GM21423 (cell line): ENCODE measurements at regions not wholly inside any gene's neighbourhood (a gene's known extent, or its start where the extent isn't known, plus 50 kb on each side); places are given as distances from the start of the nearest gene placed in this dataset.

Experiments used
- ATAC-seq: cut with Tn5 transposase; IDR thresholded peaks from one replicate; pipeline ENCODE4 v1.9.1; 2021; ENCODE audit warnings: mild to moderate bottlenecking, moderate library complexity; ENCODE audit not compliant: unreplicated experiment

- no peak for ATAC-seq
Measured at GRCh38 chr9:7894231-7894630, 94.7 kb upstream of the DMAC1 start.

- no peak for ATAC-seq
Measured at GRCh38 chr9:7892975-7893374, 93.4 kb upstream of the DMAC1 start.

GRCh38 chr9:7879551-7880245 lies 80.1 kb upstream of the DMAC1 start:
- ATAC-seq = peak; percentile 71

GRCh38 chr9:7871977-7872730 lies 72.6 kb upstream of the DMAC1 start:
- no peak for ATAC-seq

GRCh38 chr9:7869340-7869739 lies 69.8 kb upstream of the DMAC1 start:
- no peak for ATAC-seq

GRCh38 chr9:7862170-7862569 lies 62.6 kb upstream of the DMAC1 start:
- no peak for ATAC-seq

GRCh38 chr9:7861086-7861485 lies 61.5 kb upstream of the DMAC1 start:
- no peak for ATAC-seq

- no peak for ATAC-seq
Measured at GRCh38 chr9:7860335-7860709, 60.7 kb upstream of the DMAC1 start.

- no peak for ATAC-seq
Measured at GRCh38 chr9:7859701-7860334, 60.2 kb upstream of the DMAC1 start.

- no peak for ATAC-seq
Measured at GRCh38 chr9:7858166-7858565, 58.6 kb upstream of the DMAC1 start.

- no peak for ATAC-seq
Measured at GRCh38 chr9:7854763-7855162, 55.2 kb upstream of the DMAC1 start.
